GM12891 (cell line): ENCODE measurements at regions not wholly inside any gene's neighbourhood (a gene's known extent, or its start where the extent isn't known, plus 50 kb on each side); places are given as distances from the start of the nearest gene placed in this dataset.

Experiments used
- POLR2A ChIP-seq: IDR thresholded peaks from 2 replicates; pipeline ENCODE4 v1.6.1; 2011; ENCODE audit warnings: low read depth, low read length, control low read depth
- POLR2AphosphoS5 ChIP-seq: IDR thresholded peaks from 2 replicates; pipeline ENCODE4 v1.6.1; 2011; ENCODE audit warnings: low read depth, low read length, control low read depth
- POU2F2 ChIP-seq: IDR thresholded peaks from 2 replicates; pipeline ENCODE4 v1.6.1; 2011; ENCODE audit warnings: low read depth, mild to moderate bottlenecking, control low read depth, low read length, moderate library complexity
- TAF1 ChIP-seq: IDR thresholded peaks from 2 replicates; pipeline ENCODE4 v1.6.1; 2011; ENCODE audit warnings: low read depth, low read length, control low read depth

GRCh38 chr9:78782234-78782633 is 485.3 kb downstream of the PSAT1 start:
- no peak for TF ChIP-seq POLR2AphosphoS5
- TF ChIP-seq POLR2A = no peak
- TF ChIP-seq TAF1 = no peak
- no peak for TF ChIP-seq POU2F2
